Activated T-cell treated with anti-CD3 and anti-CD28 coated beads, Interleukin-2, amount 50 U/mL, for 4 hours (primary cell): ENCODE measurements at regions not wholly inside any gene's neighbourhood (a gene's known extent, or its start where the extent isn't known, plus 50 kb on each side); places are given as distances from the start of the nearest gene placed in this dataset.

Experiments
- ATAC-seq, 2 donors: fragments of 200-7000 bp; cut with Tn5 transposase; one replicate each; pipeline ENCODE4 v1.10.0; 2021
- DNase-seq: peaks from one replicate; pipeline ENCODE4 v3.0.0-alpha.2; 2020
- H3K27me3 Mint-ChIP-seq: one replicate; pipeline ENCODE4 v1.8.0; 2021; ENCODE audit warnings: low read depth, mixed read lengths
- H3K36me3 Mint-ChIP-seq: one replicate; pipeline ENCODE4 v1.8.0; 2022; ENCODE audit warnings: mixed read lengths; ENCODE audit not compliant: insufficient read depth
- H3K4me1 Mint-ChIP-seq: one replicate; pipeline ENCODE4 v1.8.0; 2021; ENCODE audit warnings: low read depth, mixed read lengths
- H3K4me3 Mint-ChIP-seq: one replicate; pipeline ENCODE4 v1.8.0; 2021; ENCODE audit warnings: mild to moderate bottlenecking, moderate library complexity, mixed read lengths
- H3K9me3 Mint-ChIP-seq: one replicate; pipeline ENCODE4 v1.8.0; 2021; ENCODE audit warnings: mixed read lengths

DNA sequence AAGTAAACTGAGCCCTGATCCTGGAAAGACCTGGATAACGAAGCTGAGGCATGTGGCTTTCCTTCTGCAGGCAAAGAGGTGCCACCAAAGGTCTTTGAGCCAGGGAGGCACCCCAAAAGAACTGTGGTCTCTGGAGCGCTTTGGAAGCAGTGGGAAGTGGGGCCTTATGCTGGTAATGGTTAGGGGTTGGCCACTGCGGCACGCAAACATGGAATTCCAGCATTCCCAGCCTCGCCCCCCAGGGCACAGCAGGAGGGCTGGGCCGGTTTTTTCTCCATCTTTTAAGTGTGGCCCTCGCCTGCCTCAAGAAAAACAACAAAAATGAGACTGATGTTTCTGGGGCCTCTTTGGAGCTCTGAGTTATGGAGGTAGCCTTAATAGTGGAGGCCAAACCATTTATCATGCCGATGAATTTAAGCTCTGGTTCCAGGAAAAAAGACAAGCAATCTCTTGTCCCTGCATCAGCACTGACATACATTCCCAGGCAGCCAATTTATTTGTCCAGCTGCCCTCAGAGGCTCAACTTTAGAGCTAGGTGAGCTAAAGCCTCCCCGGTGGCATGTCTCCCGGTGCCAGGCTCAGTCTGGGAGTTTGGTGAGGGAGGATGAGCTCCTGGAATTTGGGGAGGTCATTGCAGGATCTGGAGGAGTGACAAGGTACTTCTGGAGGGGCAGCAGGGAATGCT, 109.0 kb downstream of the TLE3 start:
- DNase-seq (no peak), ATAC-seq (no peak)
- H3K36me3 Mint-ChIP-seq = no peaks in the 10 kb centered on the region
- H3K4me1 Mint-ChIP-seq = no peaks in the 10 kb centered on the region
- no peak overlapping the region for H3K4me3 Mint-ChIP-seq
- peaks cover 16% of the 10 kb centered on the region for H3K27me3 Mint-ChIP-seq
- no peaks in the 10 kb centered on the region for H3K9me3 Mint-ChIP-seq

- ATAC-seq (no peak), DNase-seq (no peak)
- Mint-ChIP-seq H3K4me3 (no peak overlapping the region), H3K36me3 (no peaks in the 10 kb centered on the region), H3K9me3 (no peaks in the 10 kb centered on the region), H3K4me1 (no peaks in the 10 kb centered on the region), H3K27me3 (peaks cover 10% of the 10 kb centered on the region)
Observed at GRCh38 chr15:69990566-69991421, 106.9 kb downstream of the TLE3 start.

GRCh38 chr15:69991551-69991980, 106.2 kb downstream of the TLE3 start:
- peaks cover 10% of the 10 kb centered on the region for H3K27me3 Mint-ChIP-seq

GRCh38 chr15:69992348-69992747, 105.4 kb downstream of the TLE3 start:
- no peaks in the 10 kb centered on the region for H3K36me3 Mint-ChIP-seq
- H3K4me3 Mint-ChIP-seq = no peak overlapping the region
- ATAC-seq = no peak
- H3K9me3 Mint-ChIP-seq = no peaks in the 10 kb centered on the region
- peaks cover 9% of the 10 kb centered on the region for H3K27me3 Mint-ChIP-seq
- H3K4me1 Mint-ChIP-seq = no peaks in the 10 kb centered on the region
- DNase-seq = no peak

More at GRCh38 chr15:69991551-69991980, 106.2 kb downstream of the TLE3 start:
- H3K36me3 Mint-ChIP-seq = no peaks in the 10 kb centered on the region
- H3K4me1 Mint-ChIP-seq = no peaks in the 10 kb centered on the region
- ATAC-seq (no peak), DNase-seq (no peak)
- H3K4me3 Mint-ChIP-seq = no peak overlapping the region
- no peaks in the 10 kb centered on the region for H3K9me3 Mint-ChIP-seq

GRCh38 chr15:69994429-69995205, 103.1 kb downstream of the TLE3 start:
- H3K9me3 Mint-ChIP-seq = no peaks in the 10 kb centered on the region
- H3K27me3 Mint-ChIP-seq = no peaks in the 10 kb centered on the region
- no peaks in the 10 kb centered on the region for H3K36me3 Mint-ChIP-seq
- no peaks in the 10 kb centered on the region for H3K4me1 Mint-ChIP-seq
- no peak for ATAC-seq
- H3K4me3 Mint-ChIP-seq = no peak overlapping the region
- no peak for DNase-seq

DNA sequence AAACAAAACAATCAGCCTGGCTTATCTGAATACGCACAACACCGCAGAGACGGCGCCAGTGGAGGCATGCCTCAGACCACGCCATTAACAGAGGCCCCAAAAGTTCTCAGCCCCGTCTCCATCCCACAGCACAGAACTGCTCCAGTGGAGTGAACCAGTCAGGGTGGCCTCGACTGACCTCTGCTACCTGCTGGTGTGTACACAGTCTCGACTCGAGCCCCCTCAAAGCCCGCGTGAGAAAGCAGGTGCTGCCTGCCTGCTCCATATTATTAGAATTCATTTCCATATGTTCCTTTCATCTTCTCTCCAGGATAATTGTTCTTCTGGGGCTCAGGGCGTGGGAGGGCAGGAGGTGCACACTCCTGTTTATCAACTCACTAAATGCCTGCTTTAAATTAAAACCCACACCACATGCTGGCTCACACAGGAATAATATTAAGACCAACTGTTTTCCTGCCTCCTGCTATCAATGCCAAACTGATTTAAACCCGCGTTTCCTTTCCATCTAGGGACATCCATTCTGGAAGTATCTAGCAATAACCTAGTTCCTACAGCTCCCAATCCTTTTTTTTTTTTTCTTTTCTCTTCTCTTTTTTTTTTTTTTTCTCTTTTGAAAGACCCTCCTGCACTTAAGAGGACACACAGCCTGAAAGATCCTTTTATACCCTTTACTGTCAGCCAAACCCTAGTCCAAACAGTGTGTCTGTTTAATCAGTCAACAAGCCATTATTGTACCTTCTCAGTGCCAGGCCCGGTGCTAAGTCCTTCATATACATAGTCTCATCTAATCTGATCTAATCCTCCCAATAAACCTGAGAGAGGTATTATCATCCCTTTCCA, 101.2 kb downstream of the TLE3 start:
- ATAC-seq = no peak
- no peak overlapping the region for H3K4me3 Mint-ChIP-seq
- no peaks in the 10 kb centered on the region for H3K36me3 Mint-ChIP-seq

DNA sequence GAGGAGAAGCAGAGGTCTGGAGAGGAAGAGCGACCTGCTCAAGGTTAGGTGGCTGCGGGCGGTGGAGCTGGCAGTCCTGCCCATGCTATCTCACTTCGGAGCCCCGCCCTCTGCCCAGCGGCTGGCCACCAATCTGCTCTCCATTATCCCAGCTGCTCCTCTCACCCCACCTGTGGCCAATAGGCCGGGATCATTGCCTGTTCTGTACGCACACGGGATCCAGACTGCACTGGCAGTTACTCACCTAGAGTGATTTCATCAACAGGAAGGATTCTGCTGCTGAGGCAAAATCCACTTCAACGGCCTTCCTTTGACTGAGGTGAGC, 100.6 kb downstream of the TLE3 start:
- no peak overlapping the region for H3K4me3 Mint-ChIP-seq
- H3K36me3 Mint-ChIP-seq = no peaks in the 10 kb centered on the region

More for the DNA sequence above, 101.2 kb downstream of the TLE3 start:
- Mint-ChIP-seq H3K9me3 (no peaks in the 10 kb centered on the region), H3K4me1 (no peaks in the 10 kb centered on the region), H3K27me3 (no peaks in the 10 kb centered on the region)
- DNase-seq = no peak

More for the DNA sequence above, 100.6 kb downstream of the TLE3 start:
- ATAC-seq (no peak), DNase-seq (no peak)
- H3K27me3 Mint-ChIP-seq = no peaks in the 10 kb centered on the region
- H3K4me1 Mint-ChIP-seq = no peaks in the 10 kb centered on the region
- H3K9me3 Mint-ChIP-seq = no peaks in the 10 kb centered on the region
